Kidney glomerular epithelial cell (primary cell): ENCODE measurements at regions not wholly inside any gene's neighbourhood (a gene's known extent, or its start where the extent isn't known, plus 50 kb on each side); places are given as distances from the start of the nearest gene placed in this dataset.
"Not testable (repeated sequence)": the region's sequence is repeated elsewhere in the genome, so short reads cannot be mapped to it uniquely, and the experiment has no call there.

Experiments used
- DNase-seq: peaks from one replicate; lab custom pipeline; 2025; lab: John Stamatoyannopoulos, UW

DNA sequence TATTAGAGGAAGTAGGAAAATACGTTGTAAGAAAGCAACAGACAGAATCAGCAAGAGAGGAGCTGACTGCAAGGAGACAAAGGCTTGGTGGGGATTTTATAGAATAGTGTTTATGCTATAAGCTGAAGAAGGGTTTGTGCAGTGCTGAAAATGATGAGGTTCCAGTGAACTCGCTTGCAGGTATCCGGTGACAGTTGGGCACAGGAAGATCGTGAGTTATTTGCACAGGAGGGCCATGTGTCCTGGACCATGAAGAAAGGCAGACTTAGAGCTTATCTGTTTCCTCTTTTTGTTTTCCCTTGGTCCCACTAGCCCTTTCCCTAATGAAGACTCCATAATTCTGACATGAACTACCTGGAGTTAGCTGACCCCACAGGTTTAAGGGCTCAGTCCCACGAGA lies 61.4 kb downstream of the NXNL2 start:
- no peak for DNase-seq

GRCh38 chr9:88604836-88605511 lies 70.0 kb downstream of the NXNL2 start:
- no peak for DNase-seq

DNA sequence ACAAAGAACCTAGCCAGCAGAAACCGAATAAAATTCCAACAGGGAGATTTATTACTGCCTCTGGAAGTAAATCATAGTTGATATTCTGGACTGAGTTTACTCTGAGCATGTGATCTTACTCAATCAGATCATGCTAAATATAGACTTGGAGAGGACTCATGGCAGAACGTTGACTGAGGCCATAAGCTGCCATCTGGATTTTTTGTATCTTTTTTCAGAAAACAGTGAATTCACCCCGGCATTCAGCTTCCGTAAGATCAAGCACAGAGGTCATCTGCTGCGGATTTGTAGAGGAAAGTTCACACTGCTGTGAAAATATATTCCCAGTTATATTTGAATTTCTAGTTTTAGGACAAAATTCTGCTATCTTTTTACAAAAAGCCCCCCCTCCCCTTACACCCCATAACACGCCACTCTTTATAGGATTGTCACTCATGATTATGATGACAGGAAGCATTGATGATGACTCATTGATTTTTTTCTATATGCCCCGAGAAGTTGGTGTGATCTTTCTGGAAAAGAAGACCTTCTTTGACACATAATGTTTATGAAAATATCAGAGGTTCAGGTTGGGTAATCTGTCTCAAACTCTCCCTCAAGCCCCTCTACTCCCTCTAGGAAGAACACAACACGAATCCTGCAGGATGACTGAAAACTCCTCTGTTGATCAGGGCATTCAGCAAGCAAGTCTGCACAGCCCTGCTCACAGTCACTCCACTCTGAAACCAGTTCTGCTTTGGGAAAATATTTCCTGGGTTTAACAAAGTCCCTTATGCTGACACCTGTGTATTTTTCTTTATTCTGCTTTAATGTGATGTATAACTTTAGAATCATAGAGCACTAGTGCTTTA lies 70.8 kb downstream of the NXNL2 start:
- DNase-seq = no peak

- no peak for DNase-seq
Measured at GRCh38 chr9:88614359-88614758, 79.4 kb downstream of the NXNL2 start.

- DNase-seq = no peak
Measured at GRCh38 chr9:88623698-88624097, 88.7 kb downstream of the NXNL2 start.

- no peak for DNase-seq
Measured at GRCh38 chr9:88628114-88628513, 93.1 kb downstream of the NXNL2 start.

DNA sequence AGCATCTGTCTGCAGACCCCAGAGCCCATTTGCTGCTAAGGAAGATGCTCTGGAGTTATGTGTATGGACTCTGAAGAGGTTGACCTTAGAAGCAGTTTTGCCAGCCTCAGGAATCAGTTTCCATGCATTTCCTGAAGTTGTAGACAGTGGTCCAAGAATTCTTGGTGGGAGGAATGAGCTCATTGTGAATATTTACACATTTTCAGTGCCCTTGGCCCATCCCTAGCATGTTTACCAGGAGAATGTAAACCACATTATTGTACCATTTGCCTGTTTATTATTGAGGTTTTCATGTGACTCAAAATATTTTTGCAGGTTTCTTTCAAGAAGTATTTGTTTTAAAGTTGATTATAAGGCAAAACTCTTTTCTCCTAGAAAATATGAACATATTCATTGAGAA lies 93.8 kb downstream of the NXNL2 start:
- DNase-seq = no peak

GRCh38 chr9:88630574-88630973 lies 95.6 kb downstream of the NXNL2 start:
- DNase-seq = not testable (repeated sequence)

DNA sequence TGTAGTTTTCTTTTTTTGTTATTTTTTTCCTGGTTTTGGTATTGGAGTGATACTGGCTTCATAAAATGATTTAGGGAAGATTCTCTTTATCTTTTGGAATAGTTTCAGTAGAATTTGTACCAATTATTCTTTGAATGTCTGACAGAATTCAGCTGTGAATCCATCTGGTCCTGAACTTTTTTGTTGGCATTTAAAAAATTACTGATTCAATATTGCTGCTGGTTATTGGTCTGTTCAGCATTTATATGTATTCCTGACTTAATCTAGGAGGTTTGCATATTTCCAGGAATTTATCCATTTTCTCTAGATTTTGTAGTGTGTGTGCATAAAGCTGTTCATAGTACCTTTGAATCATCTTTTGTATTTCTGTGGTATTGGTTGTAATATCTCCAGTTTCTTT lies 100.2 kb downstream of the NXNL2 start:
- DNase-seq = no peak

- no peak for DNase-seq
Measured at GRCh38 chr9:88641456-88642240, 106.7 kb downstream of the NXNL2 start.

DNA sequence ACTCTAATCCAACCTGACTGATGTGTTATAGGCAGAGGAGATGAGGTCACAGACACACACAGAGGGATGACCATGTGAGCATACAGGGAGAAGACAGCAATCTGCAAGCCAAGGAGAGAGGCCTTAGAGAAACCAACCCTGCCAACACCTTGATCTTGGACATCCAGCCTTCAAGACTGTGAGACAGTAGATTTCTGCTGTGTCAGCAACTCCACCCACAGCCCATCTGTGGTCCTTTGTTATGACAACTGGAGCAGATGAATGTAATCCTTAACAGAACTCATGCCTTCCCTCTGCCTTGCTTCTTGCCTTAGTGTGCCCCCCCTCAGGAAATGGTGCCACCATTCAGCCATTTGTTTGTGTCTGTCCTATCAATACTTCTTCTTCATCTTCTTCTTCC lies 107.4 kb downstream of the NXNL2 start:
- no peak for DNase-seq

DNA sequence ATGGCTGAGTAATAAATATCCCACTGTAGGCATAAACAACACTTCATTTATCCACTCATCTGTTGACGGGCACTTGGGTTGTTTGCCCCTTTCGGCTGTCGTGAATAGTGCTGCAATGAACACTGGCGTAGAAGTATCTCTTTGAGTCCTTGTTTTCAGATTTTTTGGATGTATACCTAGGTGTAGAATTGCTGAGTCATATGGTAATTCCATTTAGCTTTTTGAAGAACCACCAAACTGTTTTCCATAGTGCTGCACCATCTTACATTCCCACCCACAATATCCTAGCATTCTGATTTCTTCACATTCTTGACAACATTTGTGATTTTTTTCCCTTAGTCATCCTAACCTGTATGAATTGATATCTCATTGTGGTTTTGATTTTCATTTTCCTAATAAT lies 109.0 kb downstream of the NXNL2 start:
- no peak for DNase-seq

- no peak for DNase-seq
Measured at GRCh38 chr9:88645172-88645878, 110.3 kb downstream of the NXNL2 start.

DNA sequence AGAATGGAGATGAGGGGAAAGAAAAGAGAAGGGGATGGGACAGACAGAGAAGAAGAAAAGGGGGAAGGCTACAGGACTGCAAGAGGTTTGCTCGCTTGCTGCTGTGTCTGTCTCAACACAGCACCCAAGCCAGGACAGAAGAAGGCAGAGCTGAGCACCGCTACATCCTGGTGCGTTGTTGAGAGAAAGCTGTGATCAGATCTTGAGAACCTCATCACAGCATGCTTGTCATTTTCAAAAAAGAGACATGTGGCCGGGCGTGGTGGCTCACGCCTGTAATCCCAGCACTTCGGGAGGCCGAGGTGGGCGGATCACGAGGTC lies 110.9 kb downstream of the NXNL2 start:
- DNase-seq = no peak

- DNase-seq = no peak
Measured at GRCh38 chr9:88646539-88647300, 111.7 kb downstream of the NXNL2 start.

GRCh38 chr9:88651682-88652633 lies 117.0 kb downstream of the NXNL2 start:
- DNase-seq = peak; percentile 73

GRCh38 chr9:88652876-88653275 lies 117.9 kb downstream of the NXNL2 start:
- DNase-seq = no peak

DNA sequence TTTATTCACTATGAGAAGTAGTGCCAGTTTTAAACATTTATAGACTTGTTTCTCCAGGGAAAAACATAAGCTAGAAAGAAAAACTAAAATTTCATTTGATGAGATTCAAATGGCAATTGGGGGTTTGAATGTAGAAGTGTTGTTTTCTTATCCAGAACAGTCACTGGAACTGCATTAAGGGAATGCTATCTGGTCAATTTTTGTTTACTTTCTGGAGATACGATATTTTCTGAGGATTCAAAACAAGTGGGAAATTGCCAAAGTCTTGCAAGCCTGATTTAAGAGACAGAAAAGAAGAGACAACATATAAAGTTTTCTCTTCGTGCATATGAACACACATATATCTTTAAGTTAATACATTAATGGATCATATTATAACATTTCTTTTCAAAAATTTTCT lies 118.4 kb downstream of the NXNL2 start:
- no peak for DNase-seq

DNA sequence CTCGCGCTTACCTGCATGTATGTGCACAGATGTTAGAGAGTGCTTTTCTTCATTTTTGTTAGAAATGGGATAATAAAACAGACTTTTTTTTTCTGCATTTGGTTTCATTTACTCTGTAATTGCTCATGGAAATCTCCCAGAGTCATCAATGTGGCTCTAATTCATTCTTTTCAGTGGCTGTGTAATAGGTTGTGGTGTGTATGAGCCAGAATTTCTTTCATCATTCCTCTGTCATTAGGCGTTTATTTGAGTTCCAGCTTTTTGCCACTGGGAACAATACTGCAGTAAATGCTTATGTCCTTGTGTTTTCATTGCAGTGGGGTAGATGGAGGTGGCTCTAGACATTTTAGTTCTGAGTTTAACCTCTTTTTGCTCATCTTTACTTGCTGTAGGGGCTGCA lies 118.9 kb downstream of the NXNL2 start:
- DNase-seq = no peak

- DNase-seq = no peak
Measured at GRCh38 chr9:88657893-88658292, 122.9 kb downstream of the NXNL2 start.
